Epidermal melanocyte (primary cell): ENCODE measurements at regions not wholly inside any gene's neighbourhood (a gene's known extent, or its start where the extent isn't known, plus 50 kb on each side); places are given as distances from the start of the nearest gene placed in this dataset.

Experiments used
- DNase-seq: peaks from one replicate; pipeline ENCODE4 v3.0.0; 2011; ENCODE audit warnings: low spot score; ENCODE audit not compliant: insufficient read length

DNA sequence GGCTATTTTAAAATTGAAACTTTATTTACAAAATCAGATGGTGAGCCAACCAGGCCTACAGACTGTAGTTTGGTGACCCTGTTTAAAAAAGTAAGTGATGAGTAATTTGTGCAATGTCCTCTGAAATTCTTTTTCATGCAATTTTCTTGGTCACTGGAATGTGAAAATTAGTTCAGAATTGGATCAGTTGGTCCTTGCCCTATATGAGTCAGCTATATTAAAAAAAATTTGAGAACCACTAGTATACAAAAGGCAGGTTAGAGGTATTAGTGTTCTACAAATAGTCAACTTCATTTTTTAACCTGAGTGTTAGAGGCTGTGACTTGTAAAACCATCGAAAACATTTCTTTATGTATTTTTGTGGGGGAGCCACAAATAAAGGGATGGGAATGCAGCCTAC lies 91.1 kb upstream of the NXPH2 start:
- DNase-seq = no peak

DNA sequence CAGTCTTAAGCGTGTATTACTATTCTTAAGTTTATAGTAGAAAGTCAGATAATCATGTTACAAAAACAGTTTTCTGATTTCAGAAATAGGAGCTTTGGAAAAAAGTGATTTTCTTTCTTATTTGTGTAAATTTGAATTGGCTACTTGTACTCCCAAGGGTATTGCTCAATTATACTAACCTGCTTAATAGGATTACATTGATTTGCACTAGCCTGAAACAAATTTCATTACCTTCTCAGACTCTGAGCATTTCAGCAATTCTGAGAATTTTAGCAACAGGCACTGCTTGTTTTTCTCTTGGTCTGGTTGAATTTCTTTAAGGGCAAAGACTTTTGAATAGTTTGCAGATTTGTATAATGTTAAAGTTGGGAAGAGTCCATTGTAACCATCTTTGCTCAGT lies 87.2 kb upstream of the NXPH2 start:
- DNase-seq = no peak

DNA sequence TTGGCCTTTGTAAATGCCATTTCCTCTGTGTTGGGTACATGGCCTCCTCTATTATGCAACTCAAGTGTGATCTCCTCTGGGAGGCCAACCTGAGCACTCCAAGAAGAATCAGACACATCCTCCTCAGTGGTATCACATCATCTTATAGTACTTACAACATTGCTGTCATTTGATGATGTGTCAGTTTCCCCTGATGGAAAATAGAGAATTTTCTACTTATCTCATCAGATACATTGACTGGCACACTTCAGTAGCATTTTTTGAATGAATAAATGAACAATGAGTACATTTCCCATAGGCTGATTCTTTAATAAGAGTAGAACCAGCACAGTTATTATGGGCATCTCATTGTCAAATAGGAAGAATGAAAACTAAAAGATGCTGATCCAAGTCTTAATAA lies 86.6 kb upstream of the NXPH2 start:
- no peak for DNase-seq

DNA sequence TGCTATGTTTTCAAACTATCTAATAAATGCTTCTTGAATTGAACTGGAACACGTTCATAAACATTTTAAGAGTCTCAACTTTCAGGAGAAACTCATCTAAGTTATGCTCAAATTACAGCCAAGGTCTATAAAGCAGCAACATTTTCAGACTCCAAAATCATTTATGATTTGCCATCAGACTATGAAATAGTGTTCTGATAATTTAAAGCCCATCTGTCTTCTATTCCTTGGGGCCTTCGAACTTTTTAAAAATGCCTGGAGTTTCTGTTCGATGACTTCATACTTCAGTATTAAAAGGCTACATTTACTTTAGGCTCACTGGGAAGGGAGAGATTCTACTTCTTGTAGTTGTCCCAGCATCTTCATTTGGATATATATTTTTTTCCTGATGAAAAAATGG lies 73.6 kb upstream of the NXPH2 start:
- DNase-seq = no peak

DNA sequence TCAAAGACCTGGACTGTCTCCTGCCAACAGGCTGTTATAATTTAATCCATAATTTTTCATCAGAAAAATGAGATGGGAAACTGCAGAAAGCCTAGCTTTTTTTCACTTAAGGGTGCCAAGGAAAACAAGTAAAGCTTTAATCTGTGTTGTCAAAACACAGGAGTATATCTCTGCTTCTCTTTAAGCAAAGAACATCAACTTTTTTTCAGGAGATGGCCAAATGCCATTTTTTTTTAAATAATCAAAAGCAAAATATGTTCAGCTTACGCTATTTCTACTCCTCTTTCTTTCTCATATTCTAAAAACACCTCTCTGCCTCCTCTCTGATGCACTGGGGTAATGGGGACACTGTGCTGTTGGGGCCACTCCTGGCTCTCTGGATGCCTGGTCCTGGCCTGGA lies 73.1 kb upstream of the NXPH2 start:
- DNase-seq = no peak

DNA sequence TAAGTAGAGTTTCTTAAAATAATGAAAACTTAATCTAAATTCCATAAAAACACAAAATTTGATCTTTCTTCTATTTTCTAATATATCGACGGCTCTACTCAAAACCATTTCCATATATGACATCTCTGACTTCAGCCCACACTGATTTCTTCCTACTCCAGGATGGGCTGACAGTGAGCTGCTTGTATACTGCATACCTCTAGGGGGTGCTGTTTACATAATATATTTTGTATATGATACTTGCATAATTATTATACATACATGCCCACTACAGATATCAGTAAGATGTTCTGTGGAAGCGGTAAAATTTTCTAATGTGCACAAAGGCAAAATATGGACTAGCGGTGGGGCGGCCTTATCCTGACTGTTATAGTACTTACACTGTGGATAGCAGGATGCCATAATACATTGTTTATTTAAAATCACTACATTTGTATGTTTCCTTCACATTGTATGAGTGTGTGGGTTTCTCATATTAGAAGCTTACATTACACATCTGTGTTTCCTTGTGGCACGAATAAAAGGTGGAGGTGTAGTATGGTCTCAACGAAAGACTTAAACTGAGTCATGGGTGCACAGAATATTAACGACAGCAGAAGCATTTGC lies 66.1 kb upstream of the NXPH2 start:
- DNase-seq = no peak

DNA sequence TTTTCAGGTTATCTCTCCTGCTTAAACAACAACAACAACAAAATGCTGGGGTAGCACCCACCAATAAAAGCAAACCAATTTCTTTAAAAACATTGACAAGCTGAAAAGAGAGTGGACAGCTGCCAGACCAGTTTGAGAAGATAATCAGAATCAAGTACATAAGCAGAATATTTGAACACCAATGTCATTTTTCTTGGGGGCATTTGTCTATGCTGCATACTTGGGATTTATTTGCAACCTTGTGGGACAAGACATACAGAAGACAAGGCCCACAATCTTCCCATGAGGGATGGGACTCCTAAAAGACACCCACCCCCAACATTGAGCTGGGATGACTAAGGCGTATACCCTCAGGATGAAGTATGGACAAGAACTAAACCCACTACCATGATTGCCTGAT lies 62.2 kb upstream of the NXPH2 start:
- no peak for DNase-seq

DNA sequence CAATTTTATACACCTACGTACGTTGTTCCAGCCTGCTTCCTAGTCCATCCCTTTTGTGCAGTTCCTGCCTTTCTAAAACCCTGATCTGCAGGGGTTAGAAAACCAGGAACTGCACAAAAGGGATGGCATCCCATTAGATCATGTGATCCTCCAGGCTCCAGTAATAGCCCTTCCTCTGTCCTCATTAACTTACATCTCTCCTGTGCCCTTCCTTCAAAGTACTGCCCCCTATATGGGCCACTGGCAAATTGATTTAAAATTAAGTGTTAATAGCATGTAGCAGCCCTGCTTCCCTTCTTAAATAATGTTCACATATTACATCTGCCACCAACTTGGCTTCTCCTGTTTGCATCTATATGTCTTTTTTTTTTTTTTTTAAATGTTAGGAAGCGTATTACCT lies 61.3 kb upstream of the NXPH2 start:
- DNase-seq = no peak

DNA sequence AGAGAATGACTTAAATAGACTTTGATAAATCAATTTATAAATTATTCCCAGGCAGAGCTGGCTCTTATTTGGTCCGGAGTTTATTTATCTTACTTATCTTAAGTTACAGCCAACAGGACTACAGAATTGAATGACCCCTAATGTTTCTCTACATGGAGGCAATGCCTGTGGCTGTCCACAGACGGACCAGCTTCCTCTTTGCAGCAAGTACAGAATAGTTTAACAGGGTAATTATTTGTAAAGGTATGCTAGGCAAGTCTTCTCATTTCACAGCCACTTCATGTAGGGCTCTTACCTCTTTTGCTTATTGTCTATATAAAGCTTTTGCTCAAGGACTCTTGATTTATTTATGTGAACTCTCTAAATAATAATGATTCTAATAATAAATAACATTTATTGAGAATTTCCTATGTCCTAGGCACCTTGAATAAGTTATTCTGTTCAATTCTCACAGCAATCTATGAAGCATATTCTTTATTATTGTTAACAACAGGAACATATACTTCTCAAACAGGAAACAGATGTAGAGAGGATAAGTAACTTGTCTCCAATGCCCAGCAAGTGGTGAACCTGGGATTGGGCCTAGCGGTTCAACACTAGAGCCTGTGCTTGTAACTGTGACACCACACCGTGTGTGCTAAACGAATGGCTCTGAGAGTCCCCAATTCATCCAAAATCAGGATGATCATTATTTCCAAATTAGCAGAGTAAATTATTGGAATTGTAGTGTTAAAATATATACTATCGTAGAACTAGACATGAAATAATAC lies 58.8 kb upstream of the NXPH2 start:
- DNase-seq = no peak

DNA sequence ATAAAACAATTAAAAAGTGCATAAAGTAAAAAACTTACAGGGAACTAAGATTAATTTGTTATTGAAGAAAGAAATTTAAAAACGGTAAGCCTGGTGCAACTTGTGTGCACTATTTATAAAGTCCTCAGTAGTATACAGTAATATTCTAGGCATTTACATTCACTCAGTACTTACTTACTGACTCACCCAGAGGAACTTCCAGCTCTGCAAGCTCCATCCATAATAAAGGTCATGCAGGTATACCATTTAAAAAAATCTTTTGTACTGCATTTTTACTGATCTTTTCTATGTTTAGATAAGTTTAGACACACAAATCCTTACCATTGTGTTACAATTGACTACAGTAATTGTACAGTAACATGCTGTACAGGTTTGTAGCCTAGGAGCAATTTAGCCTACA lies 51.5 kb upstream of the NXPH2 start:
- DNase-seq = no peak

DNA sequence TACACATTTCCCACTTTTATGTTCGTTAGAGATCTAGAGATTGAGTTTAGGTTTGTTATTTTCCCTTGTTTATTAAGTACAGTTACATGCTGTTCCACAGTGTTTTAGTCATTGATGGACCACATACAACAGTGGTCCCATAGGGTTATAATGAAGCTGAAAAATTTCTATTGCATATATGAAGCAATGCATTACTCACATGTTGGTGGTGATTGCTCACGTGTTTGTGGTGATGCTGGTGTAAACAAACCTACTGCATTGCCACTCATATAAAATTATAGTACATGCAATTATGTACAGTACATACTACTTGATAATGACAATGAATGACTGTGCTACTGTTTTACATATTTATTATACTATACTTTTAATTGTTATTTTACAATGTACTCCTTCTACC lies 51.0 kb upstream of the NXPH2 start:
- no peak for DNase-seq

DNA sequence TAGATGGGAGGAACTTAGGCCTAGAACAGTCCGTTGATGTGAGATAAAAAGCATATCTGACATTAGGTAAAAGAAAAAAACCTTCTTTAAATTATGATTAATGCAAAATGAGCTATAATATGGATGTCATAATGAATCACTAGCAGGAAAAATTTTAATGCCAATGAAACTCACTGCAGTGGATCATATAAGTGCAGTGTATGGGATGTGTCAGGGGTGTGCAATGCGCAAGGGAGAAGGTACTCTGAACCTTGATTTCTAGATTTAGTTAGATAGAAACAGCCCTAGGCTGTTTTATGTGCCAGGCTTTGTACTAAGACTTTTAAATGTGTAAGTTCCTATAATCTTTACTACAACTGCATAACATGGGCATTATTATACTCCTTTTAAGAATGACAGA lies 50.4 kb upstream of the NXPH2 start:
- no peak for DNase-seq
